AG04449 (cell line): ENCODE measurements at regions not wholly inside any gene's neighbourhood (a gene's known extent, or its start where the extent isn't known, plus 50 kb on each side); places are given as distances from the start of the nearest gene placed in this dataset.

ENCODE experiments used
- CTCF ChIA-PET: fragments of 350-600 bp; formaldehyde crosslinking; extraction: SDS; loops from one replicate; lab custom pipeline; 2021; ENCODE audit warnings: antibody characterized with exemption; lab: Yijun Ruan, JAX
- POLR2A ChIA-PET: fragments of 400-600, 350-600 bp; formaldehyde crosslinking; extraction: SDS; loops from one replicate; lab custom pipeline; 2020; ENCODE audit warnings: antibody characterized with exemption, inconsistent platforms; lab: Yijun Ruan, JAX
- DNase-seq: peaks from one replicate; pipeline ENCODE4 v3.0.0-alpha.2; 2010; ENCODE audit warnings: low read depth, low spot score
- H3K4me3 ChIP-seq: 2 replicates; pipeline ENCODE4 v1.5.1; 2011; ENCODE audit warnings: low read depth, mild to moderate bottlenecking, control low read depth, low read length
- CTCF ChIP-seq: IDR thresholded peaks from one replicate; pipeline ENCODE4 v1.5.1; 2011; ENCODE audit warnings: mild to moderate bottlenecking, moderate library complexity, low read length, control low read depth, inconsistent platforms; ENCODE audit not compliant: insufficient read depth; ENCODE audit errors: missing control alignments

GRCh38 chr1:94683886-94684285 is 136.3 kb upstream of the SLC44A3 start:
- H3K4me3 ChIP-seq = no peak overlapping the region
- POLR2A ChIA-PET = no interaction called here
- CTCF ChIA-PET = interaction anchor here (1.7 kb wide), 1 partner anchor 9 kb away, joined by 4 read pairs; no protein-coding TSS in a partner anchor
- no peak for DNase-seq
- no peak for TF ChIP-seq CTCF

- ChIA-PET CTCF (interaction anchor here (1.3 to 1.4 kb wide), 2 partner anchors 12 to 15 kb away, joined by 3 to 4 read pairs; no protein-coding TSS in a partner anchor), POLR2A (no interaction called here)
- TF ChIP-seq CTCF = no peak
- H3K4me3 ChIP-seq = no peak overlapping the region
- no peak for DNase-seq
These were observed 138.4 kb upstream of the F3 start for GRCh38 chr1:94680039-94680377.

GRCh38 chr1:94679332-94680038 is 137.9 kb upstream of the F3 start:
- H3K4me3 ChIP-seq = no peak overlapping the region
- POLR2A ChIA-PET = no interaction called here
- CTCF ChIA-PET = interaction anchor here (1.3 kb wide), 1 partner anchor 15 kb away, joined by 4 read pairs; no protein-coding TSS in a partner anchor

GRCh38 chr1:94678202-94678848 is 136.8 kb upstream of the F3 start:
- ChIA-PET POLR2A (no interaction called here), CTCF (interaction anchor here (1.3 to 1.4 kb wide), 2 partner anchors 9 to 126 kb away, joined by 3 to 6 read pairs; no protein-coding TSS in a partner anchor)
- DNase-seq = no peak
- no peak for TF ChIP-seq CTCF
- H3K4me3 ChIP-seq = no peak overlapping the region

More at GRCh38 chr1:94679332-94680038, 137.9 kb upstream of the F3 start:
- TF ChIP-seq CTCF = no peak
- no peak for DNase-seq

- CTCF ChIA-PET = interaction anchor here (1.3 to 1.4 kb wide), 2 partner anchors 10 to 127 kb away, joined by 3 to 6 read pairs; no protein-coding TSS in a partner anchor
- H3K4me3 ChIP-seq = no peak overlapping the region
- no peak for TF ChIP-seq CTCF
- POLR2A ChIA-PET = no interaction called here
- DNase-seq = no peak
These were observed 136.2 kb upstream of the F3 start for GRCh38 chr1:94677714-94678113.

- TF ChIP-seq CTCF = no peak
- POLR2A ChIA-PET = no interaction called here
- DNase-seq = no peak
- CTCF ChIA-PET = interaction anchor here (1.3 to 1.4 kb wide), 2 partner anchors 10 to 127 kb away, joined by 3 to 6 read pairs; no protein-coding TSS in a partner anchor
- no peak overlapping the region for H3K4me3 ChIP-seq
These were observed 135.5 kb upstream of the F3 start for GRCh38 chr1:94677087-94677486.
